HepG2 (cell line): ENCODE measurements at regions not wholly inside any gene's neighbourhood (a gene's known extent, or its start where the extent isn't known, plus 50 kb on each side); places are given as distances from the start of the nearest gene placed in this dataset.

Experiments
- ATAC-seq: fragments of 200-7000 bp; cut with Tn5 transposase; 3 replicates; pipeline ENCODE4 v1.9.1; 2020; ENCODE audit warnings: mild to moderate bottlenecking, moderate library complexity
- BruUV-seq: library from RNA; stranded (reverse); fragments of 400-500 nt; replicated peaks from 2 replicates; lab custom pipeline; 2021; lab: Mats Ljungman, UMichigan
- CTCF ChIA-PET: fragments of 300-600 bp; formaldehyde crosslinking; extraction: SDS; loops from one replicate; lab custom pipeline; 2021; ENCODE audit warnings: low total read pairs, inconsistent platforms, low intra/inter-chr PET ratio; lab: Yijun Ruan, JAX
- POLR2A ChIA-PET: fragments of 350-600 bp; sonication (Branson Sonifier 250); formaldehyde crosslinking; loops from one replicate; lab custom pipeline; 2020; ENCODE audit warnings: antibody characterized with exemption, inconsistent platforms; lab: Yijun Ruan, JAX
- DNase-seq: peaks from one replicate; pipeline ENCODE4 v3.0.0-alpha.2; 2015; ENCODE audit warnings: low spot score
- FAIRE-seq: peaks from 3 replicates; lab custom pipeline; 2011; peaks lifted over from hg19 to GRCh38; lab: Jason Lieb, UNC
- H2AFZ ChIP-seq: one replicate; pipeline ENCODE4 v1.6.1; 2011; ENCODE audit warnings: low read length, inconsistent platforms
- H3K27ac ChIP-seq: fragments of 300-600 bp; 3 replicates; pipeline ENCODE4 v1.8.0; 2011; ENCODE audit warnings: mixed run types, mild to moderate bottlenecking, mixed read lengths, low read length, inconsistent platforms; ENCODE audit not compliant: insufficient read depth; ENCODE audit errors: extremely low read length
- H3K27me3 ChIP-seq, 2 experiments: fragments of 200-600 bp in 1 of 2; 2 replicates in 1 of 2; 3 replicates in 1 of 2; pipeline versions ENCODE4 v1.6.0 to v1.8.0; 2011; ENCODE audit warnings: low read length in 2 of 2, mild to moderate bottlenecking in 2 of 2, moderate library complexity in 2 of 2, inconsistent platforms in 1 of 2; ENCODE audit not compliant: insufficient read depth in 2 of 2, control insufficient read depth in 1 of 2
- H3K36me3 ChIP-seq, 2 experiments: fragments of 200-600 bp in 1 of 2; replicated peaks in 1 of 2; 2 replicates in 1 of 2; 3 replicates in 1 of 2; pipeline versions ENCODE4 v1.5.1 to v1.8.0; 2011; ENCODE audit warnings: low read length in 2 of 2, inconsistent platforms in 1 of 2; ENCODE audit not compliant: insufficient read depth in 2 of 2, control insufficient read depth in 1 of 2
- H3K4me1 ChIP-seq: 2 replicates; pipeline ENCODE4 v1.5.1; 2012; ENCODE audit warnings: low read length, inconsistent platforms; ENCODE audit not compliant: insufficient read depth
- H3K4me2 ChIP-seq: 2 replicates; pipeline ENCODE4 v1.6.0; 2011; ENCODE audit warnings: low read depth, low read length, inconsistent platforms
- H3K4me3 ChIP-seq, 3 experiments: fragments of 200-600 bp in 1 of 3; sonication (generic), shearing (Covaris generic) in 1 of 3; replicated peaks in 1 of 3; 2 replicates each; pipeline ENCODE4 v1.5.1; 2011 to 2016; ENCODE audit warnings: low read length in 3 of 3, inconsistent platforms in 2 of 3, low read depth in 2 of 3, mild to moderate bottlenecking in 2 of 3, control low read depth in 1 of 3, mixed read lengths in 1 of 3; ENCODE audit not compliant: insufficient read depth in 1 of 3
- H3K79me2 ChIP-seq: one replicate; pipeline ENCODE4 v1.6.1; 2011; ENCODE audit warnings: low read length, inconsistent platforms; ENCODE audit not compliant: insufficient read depth
- H3K9ac ChIP-seq: 2 replicates; pipeline ENCODE4 v1.6.0; 2011; ENCODE audit warnings: mild to moderate bottlenecking, low read depth, low read length, inconsistent platforms; ENCODE audit not compliant: insufficient read depth
- H3K9me3 ChIP-seq: 2 replicates; pipeline ENCODE4 v1.5.1; 2012; ENCODE audit warnings: mild to moderate bottlenecking, low read length
- H4K20me1 ChIP-seq: 2 replicates; pipeline ENCODE4 v1.6.0; 2011; ENCODE audit warnings: inconsistent platforms, mild to moderate bottlenecking, low read length, moderate library complexity; ENCODE audit not compliant: insufficient read depth
- ATRX ChIP-seq: sonication (generic); formaldehyde crosslinking; IDR thresholded peaks from 2 replicates; pipeline ENCODE4 v1.4.0; 2020; ENCODE audit warnings: missing genetic modification reagents, borderline replicate concordance
- CBFB ChIP-seq: sonication (generic); formaldehyde crosslinking; IDR thresholded peaks from 2 replicates; pipeline ENCODE4 v1.4.0; 2020; ENCODE audit warnings: missing genetic modification reagents
- GTF2F1 ChIP-seq: fragments of 150-350 bp; IDR thresholded peaks from 2 replicates; pipeline ENCODE4 v1.6.1; 2014; ENCODE audit warnings: low read length
- YEATS2 ChIP-seq: sonication (generic); formaldehyde crosslinking; IDR thresholded peaks from 2 replicates; pipeline ENCODE4 v1.4.0; 2020; ENCODE audit warnings: missing genetic modification reagents, borderline replicate concordance
- ZNF143 ChIP-seq: sonication (generic); formaldehyde crosslinking; IDR thresholded peaks from 2 replicates; pipeline ENCODE4 v1.4.0; 2020; ENCODE audit warnings: missing genetic modification reagents
- ZNF282 ChIP-seq: fragments of 450-650 bp; IDR thresholded peaks from 2 replicates; pipeline ENCODE4 v1.6.1; 2018; ENCODE audit not compliant: partially characterized antibody
- ZNF777 ChIP-seq: sonication (generic); formaldehyde crosslinking; IDR thresholded peaks from 2 replicates; pipeline ENCODE4 v1.4.0; 2020; ENCODE audit warnings: missing genetic modification reagents
- WGBS: methylation state at CpG from one replicate; pipeline ENCODE4 v1.1.6; 2017; ENCODE audit warnings: low lambda C conversion rate; 5-methylcytosine and 5-hydroxymethylcytosine counted together
- in situ Hi-C: cut with HindIII; loops from 2 replicates; pipeline ENCODE4 v1.10.0; 2017; ENCODE audit warnings: low pct_unique_long_range_greater_than_20kb; ENCODE audit not compliant: extremely low pct_ligation_motif_present
- intact Hi-C: fragments of 100-400 bp; cut with micrococcal nuclease; formaldehyde crosslinking; loops from one replicate; pipeline ENCODE4 v1.10.0; 2022; ENCODE audit not compliant: unreplicated experiment
- TF ChIP-seq, protein P1 (sequence below): sonication (generic); formaldehyde crosslinking; IDR thresholded peaks from 2 replicates; pipeline ENCODE4 v1.5.0; 2020; ENCODE audit warnings: mild to moderate bottlenecking, missing genetic modification reagents

DNA sequence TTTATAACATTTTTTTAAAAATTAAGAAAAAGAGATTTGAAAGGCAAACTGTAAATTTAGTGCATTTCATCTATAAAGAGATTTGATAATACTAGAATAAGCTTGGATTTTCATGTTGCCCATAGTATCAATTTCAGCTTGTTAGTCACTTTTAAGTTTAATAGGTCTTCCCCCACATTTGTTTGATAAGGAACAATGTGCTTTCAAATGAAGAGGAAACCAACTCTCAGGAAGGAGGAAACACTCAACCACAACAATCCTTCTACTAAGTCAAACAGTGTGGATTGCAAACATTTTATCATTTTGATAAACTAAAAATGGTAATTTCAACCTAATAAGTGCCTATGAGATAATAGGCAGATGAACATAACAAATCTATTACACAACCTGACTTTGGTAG is 397.1 kb upstream of the CDH20 start:
- H3K27me3 ChIP-seq, result no peaks in the 10 kb centered on the region
- H3K36me3 ChIP-seq, result no peaks in the 10 kb centered on the region
- ATAC-seq (no peak), FAIRE-seq (no peak), DNase-seq (no peak)
- H3K9ac ChIP-seq, result no peak overlapping the region
- H3K4me3 ChIP-seq, result no peak overlapping the region
- no peak overlapping the region for H2AFZ ChIP-seq
- no peak overlapping the region for H3K4me2 ChIP-seq
- POLR2A ChIA-PET, result no interaction called here
- no peak overlapping the region for H3K27ac ChIP-seq
- intact Hi-C loops (no loop called here), in situ Hi-C loops (no loop called here)
- TF ChIP-seq ZNF143 (CRISPR knock-in tag) (no peak), ZNF282 (no peak), CBFB (CRISPR knock-in tag) (no peak), GTF2F1 (no peak), YEATS2 (no peak)
- TF ChIP-seq, protein P1, sequence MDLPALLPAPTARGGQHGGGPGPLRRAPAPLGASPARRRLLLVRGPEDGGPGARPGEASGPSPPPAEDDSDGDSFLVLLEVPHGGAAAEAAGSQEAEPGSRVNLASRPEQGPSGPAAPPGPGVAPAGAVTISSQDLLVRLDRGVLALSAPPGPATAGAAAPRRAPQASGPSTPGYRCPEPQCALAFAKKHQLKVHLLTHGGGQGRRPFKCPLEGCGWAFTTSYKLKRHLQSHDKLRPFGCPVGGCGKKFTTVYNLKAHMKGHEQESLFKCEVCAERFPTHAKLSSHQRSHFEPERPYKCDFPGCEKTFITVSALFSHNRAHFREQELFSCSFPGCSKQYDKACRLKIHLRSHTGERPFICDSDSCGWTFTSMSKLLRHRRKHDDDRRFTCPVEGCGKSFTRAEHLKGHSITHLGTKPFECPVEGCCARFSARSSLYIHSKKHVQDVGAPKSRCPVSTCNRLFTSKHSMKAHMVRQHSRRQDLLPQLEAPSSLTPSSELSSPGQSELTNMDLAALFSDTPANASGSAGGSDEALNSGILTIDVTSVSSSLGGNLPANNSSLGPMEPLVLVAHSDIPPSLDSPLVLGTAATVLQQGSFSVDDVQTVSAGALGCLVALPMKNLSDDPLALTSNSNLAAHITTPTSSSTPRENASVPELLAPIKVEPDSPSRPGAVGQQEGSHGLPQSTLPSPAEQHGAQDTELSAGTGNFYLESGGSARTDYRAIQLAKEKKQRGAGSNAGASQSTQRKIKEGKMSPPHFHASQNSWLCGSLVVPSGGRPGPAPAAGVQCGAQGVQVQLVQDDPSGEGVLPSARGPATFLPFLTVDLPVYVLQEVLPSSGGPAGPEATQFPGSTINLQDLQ (CRISPR knock-in tag), result no peak
- no peaks in the 10 kb centered on the region for H3K9me3 ChIP-seq
- BruUV-seq, result no TSS peak
- CTCF ChIA-PET, result no interaction called here
- H3K4me1 ChIP-seq, result no peaks in the 10 kb centered on the region
- no peaks in the 10 kb centered on the region for H4K20me1 ChIP-seq
- H3K79me2 ChIP-seq, result no peaks in the 10 kb centered on the region

DNA sequence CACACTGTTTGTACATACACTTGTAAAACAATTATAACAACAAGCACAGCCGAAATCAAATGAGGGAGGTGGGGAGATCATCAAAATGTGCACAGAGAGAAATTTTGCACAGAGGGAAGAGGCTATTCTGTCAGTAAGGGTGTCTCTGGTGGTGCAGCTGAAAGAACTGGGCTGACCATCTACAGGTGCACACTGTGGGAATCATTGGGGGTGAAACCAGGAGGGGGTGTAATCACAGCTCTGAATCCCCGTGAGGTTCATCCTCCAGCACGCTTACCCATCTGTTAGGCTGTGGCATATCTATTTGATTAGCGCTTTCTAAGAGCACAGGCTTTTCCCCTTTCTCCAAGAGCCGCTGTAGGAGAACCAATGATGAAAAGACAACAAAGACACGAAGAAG is 389.9 kb upstream of the CDH20 start:
- H3K27me3 ChIP-seq, result no peaks in the 10 kb centered on the region
- intact Hi-C loops, result no loop called here
- no peak overlapping the region for H3K27ac ChIP-seq
- no peaks in the 10 kb centered on the region for H4K20me1 ChIP-seq
- ATAC-seq, result no peak
- no peaks in the 10 kb centered on the region for H3K36me3 ChIP-seq
- no TSS peak for BruUV-seq
- H3K9me3 ChIP-seq, result no peaks in the 10 kb centered on the region
- no peak overlapping the region for H2AFZ ChIP-seq
- POLR2A ChIA-PET, result no interaction called here
- H3K4me1 ChIP-seq, result no peaks in the 10 kb centered on the region
- H3K4me2 ChIP-seq, result no peak overlapping the region
- no peak for DNase-seq
- H3K9ac ChIP-seq, result no peak overlapping the region
- H3K4me3 ChIP-seq, result no peak overlapping the region
- in situ Hi-C loops, result no loop called here
- TF ChIP-seq ZNF777 (CRISPR knock-in tag) (no peak), ATRX (CRISPR knock-in tag) (no peak)
- TF ChIP-seq, all 625 proteins: peak for 0
- 1% methylated on average over 6 of the region's 6 CpGs for WGBS
- FAIRE-seq, result no peak
- no peaks in the 10 kb centered on the region for H3K79me2 ChIP-seq
- CTCF ChIA-PET, result no interaction called here
